OCI-LY3 (cell line): ENCODE measurements at regions not wholly inside any gene's neighbourhood (a gene's known extent, or its start where the extent isn't known, plus 50 kb on each side); places are given as distances from the start of the nearest gene placed in this dataset.

Experiments
- EZH2phosphoT487 ChIP-seq: fragments of 200-600 bp; shearing (Covaris generic); IDR thresholded peaks from 2 replicates; pipeline ENCODE4 v1.6.1; 2018; ENCODE audit warnings: antibody characterized with exemption, mixed run types, low read depth
- TF ChIP-seq, protein P1 (sequence below): fragments of 200-600, 300-600 bp; sonication (generic); IDR thresholded peaks from 2 replicates; pipeline ENCODE4 v1.5.1; 2014; ENCODE audit warnings: antibody characterized with exemption, low read length, low read depth

DNA sequence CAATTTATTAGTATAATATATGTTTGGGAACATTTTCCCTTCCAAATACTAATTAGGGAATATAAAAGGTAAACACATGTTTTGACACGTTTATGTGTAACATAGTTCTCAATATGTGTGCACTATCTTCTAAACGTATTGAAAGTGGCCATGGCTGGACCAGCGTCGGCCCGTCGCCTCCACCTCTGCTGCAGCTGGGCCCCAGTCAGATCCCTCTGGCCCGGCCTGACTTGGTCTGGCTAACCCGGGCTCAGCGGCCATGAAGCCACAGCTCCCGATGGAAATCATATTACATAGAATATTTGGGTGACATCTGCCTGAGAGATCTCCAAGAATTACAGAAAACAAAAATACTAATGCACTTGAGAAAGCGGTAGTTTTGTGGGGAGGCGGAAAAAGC is 474.4 kb upstream of the CDH2 start:
- TF ChIP-seq, protein P1, sequence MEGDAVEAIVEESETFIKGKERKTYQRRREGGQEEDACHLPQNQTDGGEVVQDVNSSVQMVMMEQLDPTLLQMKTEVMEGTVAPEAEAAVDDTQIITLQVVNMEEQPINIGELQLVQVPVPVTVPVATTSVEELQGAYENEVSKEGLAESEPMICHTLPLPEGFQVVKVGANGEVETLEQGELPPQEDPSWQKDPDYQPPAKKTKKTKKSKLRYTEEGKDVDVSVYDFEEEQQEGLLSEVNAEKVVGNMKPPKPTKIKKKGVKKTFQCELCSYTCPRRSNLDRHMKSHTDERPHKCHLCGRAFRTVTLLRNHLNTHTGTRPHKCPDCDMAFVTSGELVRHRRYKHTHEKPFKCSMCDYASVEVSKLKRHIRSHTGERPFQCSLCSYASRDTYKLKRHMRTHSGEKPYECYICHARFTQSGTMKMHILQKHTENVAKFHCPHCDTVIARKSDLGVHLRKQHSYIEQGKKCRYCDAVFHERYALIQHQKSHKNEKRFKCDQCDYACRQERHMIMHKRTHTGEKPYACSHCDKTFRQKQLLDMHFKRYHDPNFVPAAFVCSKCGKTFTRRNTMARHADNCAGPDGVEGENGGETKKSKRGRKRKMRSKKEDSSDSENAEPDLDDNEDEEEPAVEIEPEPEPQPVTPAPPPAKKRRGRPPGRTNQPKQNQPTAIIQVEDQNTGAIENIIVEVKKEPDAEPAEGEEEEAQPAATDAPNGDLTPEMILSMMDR = no peak
- TF ChIP-seq EZH2phosphoT487 = no peak
